WERI-Rb-1 (cell line): ENCODE measurements at regions not wholly inside any gene's neighbourhood (a gene's known extent, or its start where the extent isn't known, plus 50 kb on each side); places are given as distances from the start of the nearest gene placed in this dataset.

Experiments
- DNase-seq: peaks from one replicate; pipeline ENCODE4 v3.0.0-alpha.2; 2020
- H3K27ac ChIP-seq: fragments of 250-450 bp; sonication (Bioruptor Pico); 2 replicates; pipeline ENCODE4 v1.5.1; 2020; ENCODE audit warnings: mild to moderate bottlenecking, moderate library complexity
- H3K27me3 ChIP-seq: fragments of 250-450 bp; sonication (Bioruptor Pico); 2 replicates; pipeline ENCODE4 v1.5.1; 2021; ENCODE audit warnings: mild to moderate bottlenecking, low read depth, moderate library complexity; ENCODE audit not compliant: insufficient read depth, severe bottlenecking
- H3K36me3 ChIP-seq: fragments of 250-450 bp; sonication (Bioruptor Pico); 2 replicates; pipeline ENCODE4 v1.5.1; 2020; ENCODE audit warnings: mild to moderate bottlenecking, moderate library complexity
- H3K4me3 ChIP-seq: 2 replicates; pipeline ENCODE4 v1.5.1; 2011; ENCODE audit warnings: low read depth, mild to moderate bottlenecking, control low read depth, low read length
- H3K9me3 ChIP-seq: fragments of 250-450 bp; sonication (Bioruptor Pico); 2 replicates; pipeline ENCODE4 v1.5.1; 2021; ENCODE audit warnings: mild to moderate bottlenecking, moderate library complexity; ENCODE audit not compliant: severe bottlenecking
- CTCF ChIP-seq: IDR thresholded peaks from 2 replicates; pipeline ENCODE4 v1.5.1; 2011; ENCODE audit warnings: low read depth, mild to moderate bottlenecking, control low read depth, inconsistent platforms, low read length

DNA sequence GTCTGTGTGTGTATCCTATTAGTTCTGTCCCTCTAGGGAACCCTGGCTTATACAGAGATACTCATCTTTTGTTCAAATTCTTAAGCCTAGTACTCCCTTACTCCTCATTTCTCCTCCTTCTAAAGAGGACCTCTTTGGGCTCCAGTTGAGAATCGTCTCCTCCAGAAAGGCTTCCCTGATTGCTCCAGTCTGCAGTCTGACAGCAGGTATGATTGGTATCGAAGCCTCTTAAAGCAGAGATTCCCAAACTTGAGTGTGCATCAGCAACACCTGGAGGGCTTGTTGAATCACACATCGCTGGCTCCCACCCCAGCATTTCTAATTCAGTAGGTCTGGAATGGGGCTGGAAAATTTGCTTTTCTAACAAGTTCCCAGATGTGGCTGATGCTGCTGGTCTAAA, 60.9 kb upstream of the NMNAT3 start:
- TF ChIP-seq CTCF = no peak
- H3K4me3 ChIP-seq = no peak overlapping the region
- DNase-seq = no peak
- H3K27ac ChIP-seq = no peak overlapping the region
- H3K27me3 ChIP-seq = no peaks in the 10 kb centered on the region
- no peaks in the 10 kb centered on the region for H3K36me3 ChIP-seq
- H3K9me3 ChIP-seq = no peaks in the 10 kb centered on the region

DNA sequence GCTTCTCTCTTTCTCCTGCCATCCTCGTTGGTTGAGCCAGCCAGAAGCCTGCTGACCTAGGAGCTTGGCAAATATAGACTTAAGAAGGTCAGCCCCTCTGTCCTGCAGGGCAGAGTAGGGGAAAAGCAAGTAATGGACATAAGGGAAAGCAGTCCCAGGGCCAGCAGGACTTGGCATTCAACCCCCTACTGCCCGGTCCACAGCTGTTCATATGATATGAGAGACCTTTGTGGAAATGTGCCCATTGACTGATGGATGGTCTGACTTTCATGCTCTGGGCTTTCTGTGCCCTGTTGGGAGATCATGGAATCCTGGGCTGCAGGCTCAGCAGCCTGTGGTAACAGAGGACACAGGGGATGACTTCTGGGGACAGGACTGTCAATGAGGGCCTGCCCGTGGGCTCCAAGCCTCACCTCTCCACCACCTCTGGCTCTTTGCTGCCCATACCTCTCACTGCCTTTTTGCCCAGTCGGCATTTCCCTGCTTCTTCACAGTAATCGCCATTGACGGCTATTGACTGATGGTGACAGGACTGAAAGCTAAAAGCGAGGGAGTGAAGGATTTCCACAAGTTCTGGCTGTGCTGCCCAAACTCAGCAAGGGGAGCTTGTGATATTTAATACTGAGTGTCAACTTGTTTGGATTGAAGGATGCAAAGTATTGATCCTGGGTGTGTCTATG, 60.0 kb upstream of the NMNAT3 start:
- TF ChIP-seq CTCF = no peak
- no peak for DNase-seq
- Histone ChIP-seq H3K27me3 (no peaks in the 10 kb centered on the region), H3K9me3 (no peaks in the 10 kb centered on the region), H3K36me3 (no peaks in the 10 kb centered on the region), H3K4me3 (no peak overlapping the region), H3K27ac (no peak overlapping the region)

GRCh38 chr3:139735191-139735590, 57.4 kb upstream of the NMNAT3 start:
- TF ChIP-seq CTCF = no peak
- Histone ChIP-seq H3K36me3 (no peaks in the 10 kb centered on the region), H3K4me3 (no peak overlapping the region), H3K27me3 (no peaks in the 10 kb centered on the region), H3K9me3 (no peaks in the 10 kb centered on the region), H3K27ac (no peak overlapping the region)
- no peak for DNase-seq

GRCh38 chr3:139732729-139733128, 55.0 kb upstream of the NMNAT3 start:
- Histone ChIP-seq H3K27ac (no peak overlapping the region), H3K27me3 (no peaks in the 10 kb centered on the region), H3K36me3 (no peaks in the 10 kb centered on the region), H3K9me3 (no peaks in the 10 kb centered on the region), H3K4me3 (no peak overlapping the region)
- no peak for DNase-seq
- no peak for TF ChIP-seq CTCF

- no peaks in the 10 kb centered on the region for H3K9me3 ChIP-seq
- no peak for DNase-seq
These were observed 51.5 kb upstream of the NMNAT3 start for GRCh38 chr3:139729300-139729699.

More at GRCh38 chr3:139729300-139729699, 51.5 kb upstream of the NMNAT3 start:
- Histone ChIP-seq H3K36me3 (no peaks in the 10 kb centered on the region), H3K27ac (no peak overlapping the region), H3K27me3 (no peaks in the 10 kb centered on the region), H3K4me3 (no peak overlapping the region)
- no peak for TF ChIP-seq CTCF
